GM13976 (cell line): ENCODE measurements at regions not wholly inside any gene's neighbourhood (a gene's known extent, or its start where the extent isn't known, plus 50 kb on each side); places are given as distances from the start of the nearest gene placed in this dataset.

Experiments used
- DNase-seq: peaks from one replicate; pipeline ENCODE4 v3.0.0; 2012; ENCODE audit warnings: low spot score
- CTCF ChIP-seq: IDR thresholded peaks from 2 replicates; pipeline ENCODE4 v1.5.1; 2012; ENCODE audit warnings: borderline replicate concordance, mild to moderate bottlenecking; ENCODE audit not compliant: insufficient read depth; ENCODE audit errors: extremely low read depth, missing control alignments, control extremely low read depth
- in situ Hi-C: fragments of 300-500 bp; cut with MboI; formaldehyde crosslinking; loops from one replicate; pipeline ENCODE4 v1.12.0; 2022; ENCODE audit warnings: low sequenced_read_pairs, mixed read lengths, inconsistent platforms; ENCODE audit not compliant: unreplicated experiment

GRCh38 chr14:53610947-53611346 is 345.7 kb downstream of the BMP4 start:
- no peak for TF ChIP-seq CTCF
- in situ Hi-C loops = no loop called here
- no peak for DNase-seq

GRCh38 chr14:53609009-53609408 is 347.6 kb downstream of the BMP4 start:
- in situ Hi-C loops = no loop called here
- DNase-seq = no peak
- TF ChIP-seq CTCF = no peak

- in situ Hi-C loops = no loop called here
- TF ChIP-seq CTCF = no peak
- DNase-seq = peak; percentile 23
These were observed 348.3 kb downstream of the BMP4 start for GRCh38 chr14:53608369-53608768.

GRCh38 chr14:53606203-53606602 is 350.4 kb downstream of the BMP4 start:
- DNase-seq = no peak
- no peak for TF ChIP-seq CTCF
- in situ Hi-C loops = no loop called here

- in situ Hi-C loops = no loop called here
- TF ChIP-seq CTCF = no peak
- no peak for DNase-seq
These were observed 351.1 kb downstream of the BMP4 start for GRCh38 chr14:53605562-53605961.

GRCh38 chr14:53603994-53604393 is 352.6 kb downstream of the BMP4 start:
- no peak for DNase-seq

More at GRCh38 chr14:53603994-53604393, 352.6 kb downstream of the BMP4 start:
- no peak for TF ChIP-seq CTCF
- in situ Hi-C loops = no loop called here
